Esophagus (tissue), 2 donors: ENCODE measurements at regions not wholly inside any gene's neighbourhood (a gene's known extent, or its start where the extent isn't known, plus 50 kb on each side); places are given as distances from the start of the nearest gene placed in this dataset.

Experiments used
- H3K27ac ChIP-seq, 2 donors: one replicate each; pipeline ENCODE4 v1.5.1; 2013; ENCODE audit warnings: low read depth in 2 of 2, mild to moderate bottlenecking in 2 of 2, inconsistent platforms in 1 of 2, low read length in 1 of 2, moderate library complexity in 1 of 2
- H3K27me3 ChIP-seq, 2 donors: one replicate each; pipeline ENCODE4 v1.6.1; 2013; ENCODE audit warnings: low read length in 2 of 2, control low read depth in 1 of 2, mild to moderate bottlenecking in 1 of 2; ENCODE audit not compliant: insufficient read depth in 2 of 2, control insufficient read depth in 1 of 2
- H3K36me3 ChIP-seq, 2 donors: one replicate each; pipeline ENCODE4 v1.6.1; 2013; ENCODE audit warnings: low read length in 1 of 2; ENCODE audit not compliant: control insufficient read depth in 2 of 2, insufficient read depth in 2 of 2
- H3K4me1 ChIP-seq, 2 donors: one replicate each; pipeline ENCODE4 v1.6.1; 2013; ENCODE audit warnings: low read length in 1 of 2; ENCODE audit not compliant: control insufficient read depth in 2 of 2, insufficient read depth in 2 of 2
- H3K4me3 ChIP-seq, 2 donors: one replicate each; pipeline ENCODE4 v1.5.1; 2013; ENCODE audit warnings: low read length in 2 of 2, mild to moderate bottlenecking in 2 of 2, low read depth in 1 of 2, moderate library complexity in 1 of 2
- H3K9me3 ChIP-seq, 2 donors: one replicate each; pipeline ENCODE4 v1.6.1; 2013; ENCODE audit warnings: mild to moderate bottlenecking in 2 of 2, low read depth in 1 of 2, low read length in 1 of 2, moderate library complexity in 1 of 2; ENCODE audit not compliant: control insufficient read depth in 2 of 2, insufficient read depth in 1 of 2
- WGBS, 2 donors: extraction: QIAGEN DNeasy Blood & Tissue Kit; methylation state at CpG; one replicate each; pipeline ENCODE4 v1.1.7; 2013; 5-methylcytosine and 5-hydroxymethylcytosine counted together
- donor health status: healthy with polysubstance abuse.
- donor health status: Bipolar disorder and iron deficiency.

GRCh38 chr17:77266891-77267341 lies 126.1 kb downstream of the SEC14L1 start:
- peaks cover 0 to 4% of the 10 kb centered on the region in 2 donors for H3K4me1 ChIP-seq
- no peak overlapping the region for H3K4me3 ChIP-seq
- no peak overlapping the region for H3K27ac ChIP-seq
- 70 to 85% methylated on average over 13 of the region's 13 CpGs for WGBS, 2 donors
- no peaks in the 10 kb centered on the region for H3K9me3 ChIP-seq
- no peaks in the 10 kb centered on the region for H3K36me3 ChIP-seq
- no peaks in the 10 kb centered on the region for H3K27me3 ChIP-seq

GRCh38 chr17:77269696-77270681 lies 129.2 kb downstream of the SEC14L1 start:
- Histone ChIP-seq H3K36me3 (no peaks in the 10 kb centered on the region), H3K4me1 (peaks cover 0 to 4% of the 10 kb centered on the region in 2 donors), H3K27me3 (no peaks in the 10 kb centered on the region), H3K4me3 (no peak overlapping the region), H3K9me3 (no peaks in the 10 kb centered on the region), H3K27ac (peak overlapping the region in 1 of 2 donors; percentile 7)
- 84 to 85% methylated on average over 18 of the region's 18 CpGs for WGBS, 2 donors

DNA sequence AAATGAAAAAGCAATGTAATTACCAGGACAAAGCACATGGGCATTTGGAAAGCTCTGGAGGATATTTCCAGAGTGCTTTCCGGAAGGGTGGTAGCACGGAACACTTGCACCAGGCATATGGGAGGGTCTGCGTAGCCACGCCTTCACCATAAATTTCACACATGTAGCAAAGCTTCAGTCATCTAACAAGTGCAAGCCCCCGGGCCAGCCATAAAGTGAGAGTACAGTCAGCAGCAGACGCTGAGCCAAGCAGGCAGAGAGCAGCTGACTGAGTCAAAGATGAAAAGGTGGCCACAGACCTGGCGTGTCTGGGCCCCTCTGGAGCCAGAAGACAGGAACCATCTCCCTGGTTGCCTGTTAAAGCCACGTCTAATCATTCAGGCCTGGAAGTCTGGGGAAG lies 130.6 kb downstream of the SEC14L1 start:
- H3K9me3 ChIP-seq: no peaks in the 10 kb centered on the region
- peaks cover 0 to 4% of the 10 kb centered on the region in 2 donors for H3K4me1 ChIP-seq
- H3K27ac ChIP-seq: no peak overlapping the region
- no peak overlapping the region for H3K4me3 ChIP-seq
- WGBS, 2 donors: 78 to 86% methylated on average over 8 of the region's 8 CpGs
- H3K27me3 ChIP-seq: no peaks in the 10 kb centered on the region
- H3K36me3 ChIP-seq: no peaks in the 10 kb centered on the region

- Histone ChIP-seq H3K27ac (no peak overlapping the region), H3K4me1 (peaks cover 0 to 4% of the 10 kb centered on the region in 2 donors), H3K27me3 (no peaks in the 10 kb centered on the region), H3K36me3 (no peaks in the 10 kb centered on the region), H3K4me3 (no peak overlapping the region), H3K9me3 (no peaks in the 10 kb centered on the region)
- 84 to 90% methylated on average over 7 of the region's 7 CpGs for WGBS, 2 donors
Measured at GRCh38 chr17:77273397-77274085, 132.8 kb downstream of the SEC14L1 start.

GRCh38 chr17:77274096-77274845 lies 133.5 kb downstream of the SEC14L1 start:
- no peaks in the 10 kb centered on the region for H3K27me3 ChIP-seq
- peaks cover 0 to 4% of the 10 kb centered on the region in 2 donors for H3K4me1 ChIP-seq
- no peaks in the 10 kb centered on the region for H3K36me3 ChIP-seq
- whole genome bisulfite sequencing, 2 donors: 84 to 85% methylated on average over 17 of the region's 17 CpGs
- no peak overlapping the region for H3K4me3 ChIP-seq
- H3K27ac ChIP-seq: no peak overlapping the region
- no peaks in the 10 kb centered on the region for H3K9me3 ChIP-seq

GRCh38 chr17:77279448-77280303 lies 138.9 kb downstream of the SEC14L1 start:
- Histone ChIP-seq H3K36me3 (no peaks in the 10 kb centered on the region), H3K9me3 (no peaks in the 10 kb centered on the region), H3K4me1 (peaks cover 0 to 8% of the 10 kb centered on the region in 2 donors), H3K27me3 (no peaks in the 10 kb centered on the region), H3K27ac (peak overlapping the region; percentile 75 to 85), H3K4me3 (no peak overlapping the region)
- WGBS, 2 donors: 68 to 77% methylated on average over 20 of the region's 20 CpGs

DNA sequence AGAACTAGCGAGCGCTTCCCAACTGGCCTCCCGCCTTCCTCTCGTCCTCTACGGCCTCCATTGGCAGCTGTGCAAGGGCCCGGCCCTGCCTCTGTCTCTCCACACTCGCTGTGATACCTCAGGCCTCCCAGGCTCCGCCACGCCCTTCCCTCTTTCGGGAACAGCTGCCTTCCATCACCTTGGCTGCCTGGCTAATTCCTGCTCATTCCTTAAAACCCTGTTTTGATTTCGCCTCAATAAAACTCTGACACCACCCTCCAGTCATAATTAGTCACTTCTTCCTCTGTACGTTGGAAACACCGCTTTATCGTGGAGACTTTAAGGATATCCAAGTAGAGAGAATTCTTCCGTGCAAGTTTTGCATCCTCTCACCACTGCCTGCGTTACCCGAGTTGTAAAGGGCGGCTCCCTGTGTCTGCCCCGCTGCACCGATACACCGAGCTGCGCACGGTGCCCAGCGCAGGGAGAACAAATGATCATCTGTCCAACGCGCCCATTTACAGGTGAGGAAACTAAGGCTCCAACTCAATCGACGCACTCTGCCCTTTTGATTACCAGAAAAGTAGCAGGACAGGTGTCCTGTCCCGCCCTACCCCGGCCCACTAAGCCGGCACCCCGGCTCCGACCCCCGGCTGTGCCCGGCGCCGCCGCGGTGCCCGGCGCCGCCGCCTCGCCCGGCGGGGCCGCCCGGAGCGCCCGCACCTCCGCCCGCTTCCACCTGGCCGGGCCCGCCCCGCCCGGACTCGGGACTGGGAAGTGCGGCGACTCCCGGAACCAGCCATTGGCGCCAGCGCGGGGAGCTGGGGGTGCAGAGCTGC lies 139.7 kb downstream of the SEC14L1 start:
- H3K4me1 ChIP-seq: peaks cover 0 to 11% of the 10 kb centered on the region in 2 donors
- H3K27ac ChIP-seq: peak overlapping the region; percentile 75 to 85
- 9 to 16% methylated on average over 46 to 63 of the region's 63 CpGs for WGBS, 2 donors
- H3K4me3 ChIP-seq: peak overlapping the region; percentile 46 to 56
- no peaks in the 10 kb centered on the region for H3K27me3 ChIP-seq
- no peaks in the 10 kb centered on the region for H3K36me3 ChIP-seq
- H3K9me3 ChIP-seq: no peaks in the 10 kb centered on the region

- H3K27ac ChIP-seq: peak overlapping the region; percentile 75 to 85
- H3K27me3 ChIP-seq: no peaks in the 10 kb centered on the region
- H3K9me3 ChIP-seq: no peaks in the 10 kb centered on the region
- peak overlapping the region; percentile 56 to 71 for H3K4me3 ChIP-seq
- H3K4me1 ChIP-seq: peaks cover 3 to 17% of the 10 kb centered on the region in 2 donors
- no peaks in the 10 kb centered on the region for H3K36me3 ChIP-seq
- 2 to 3% methylated on average over 54 to 85 of the region's 86 CpGs for WGBS, 2 donors
Measured at GRCh38 chr17:77281122-77281903, 140.5 kb downstream of the SEC14L1 start.
